ENCODE measurements at regions not wholly inside any gene's neighbourhood (a gene's known extent, or its start where the extent isn't known, plus 50 kb on each side); places are given as distances from the start of the nearest gene placed in this dataset.

DNA sequence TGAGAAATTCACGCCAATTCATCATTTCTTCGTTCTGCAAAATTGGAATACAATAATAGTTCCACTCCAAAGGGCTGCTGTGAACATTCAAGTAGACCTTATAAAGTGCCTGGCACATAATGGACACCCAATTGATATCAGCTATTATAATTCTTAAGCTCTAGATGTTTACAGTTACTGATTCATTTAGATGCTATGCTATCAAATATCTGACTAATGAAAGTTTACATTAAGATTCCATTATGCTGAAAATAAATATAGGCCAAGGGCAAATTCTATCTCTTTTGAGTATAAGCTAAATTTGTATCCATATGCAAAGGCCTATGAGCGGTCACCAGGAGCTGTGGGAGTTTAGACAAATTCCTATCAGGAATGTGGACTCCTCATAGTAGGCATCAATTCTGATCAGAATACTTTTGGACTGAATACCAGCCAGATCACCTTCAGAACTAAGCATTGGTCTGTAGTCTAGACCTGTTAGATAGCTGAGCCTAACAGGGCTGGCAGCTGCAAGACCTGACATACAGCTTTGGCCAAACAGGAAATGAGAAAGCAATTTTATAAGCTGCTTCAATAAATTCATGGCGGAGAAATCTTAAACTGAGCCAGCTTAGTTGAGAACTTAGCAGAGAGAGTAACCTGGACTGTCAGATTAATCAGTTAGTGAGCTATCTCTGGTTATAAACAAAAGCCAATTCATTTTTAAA lies 384.3 kb upstream of the ACTRT1 start:
- no peak for TF ChIP-seq EZH2 (IDR thresholded peaks at IDR 0.05; ENCODE audit: borderline replicate concordance, low read depth, low read length, poor library complexity, severe bottlenecking)
- TF ChIP-seq, protein P1, sequence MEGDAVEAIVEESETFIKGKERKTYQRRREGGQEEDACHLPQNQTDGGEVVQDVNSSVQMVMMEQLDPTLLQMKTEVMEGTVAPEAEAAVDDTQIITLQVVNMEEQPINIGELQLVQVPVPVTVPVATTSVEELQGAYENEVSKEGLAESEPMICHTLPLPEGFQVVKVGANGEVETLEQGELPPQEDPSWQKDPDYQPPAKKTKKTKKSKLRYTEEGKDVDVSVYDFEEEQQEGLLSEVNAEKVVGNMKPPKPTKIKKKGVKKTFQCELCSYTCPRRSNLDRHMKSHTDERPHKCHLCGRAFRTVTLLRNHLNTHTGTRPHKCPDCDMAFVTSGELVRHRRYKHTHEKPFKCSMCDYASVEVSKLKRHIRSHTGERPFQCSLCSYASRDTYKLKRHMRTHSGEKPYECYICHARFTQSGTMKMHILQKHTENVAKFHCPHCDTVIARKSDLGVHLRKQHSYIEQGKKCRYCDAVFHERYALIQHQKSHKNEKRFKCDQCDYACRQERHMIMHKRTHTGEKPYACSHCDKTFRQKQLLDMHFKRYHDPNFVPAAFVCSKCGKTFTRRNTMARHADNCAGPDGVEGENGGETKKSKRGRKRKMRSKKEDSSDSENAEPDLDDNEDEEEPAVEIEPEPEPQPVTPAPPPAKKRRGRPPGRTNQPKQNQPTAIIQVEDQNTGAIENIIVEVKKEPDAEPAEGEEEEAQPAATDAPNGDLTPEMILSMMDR (conservative IDR thresholded peaks at IDR 0.05; ENCODE audit: low read depth, low read length) = no peak
